ENCODE measurements at regions not wholly inside any gene's neighbourhood (a gene's known extent, or its start where the extent isn't known, plus 50 kb on each side); places are given as distances from the start of the nearest gene placed in this dataset.

GRCh38 chr14:87185961-87186560 lies 806.9 kb downstream of the GALC start:
- dilution Hi-C loops (cut with HindIII; ENCODE audit: low sequenced_read_pairs, unreplicated experiment) = no loop called here
- H3K9me3 ChIP-seq (ENCODE audit: control insufficient read depth, insufficient read depth, low read length) = no peaks in the 10 kb centered on the region
- H3K9ac ChIP-seq (ENCODE audit: low read depth, low read length) = no peak overlapping the region
- intact Hi-C loops (cut with micrococcal nuclease) = no loop called here
- no peaks in the 10 kb centered on the region for H3K79me1 ChIP-seq (ENCODE audit: low read depth in 1 of 2, low read length in 2 of 2)
- ATAC-seq (ENCODE audit: low read depth) (no peak), DNase-seq (no peak)
- H3K36me3 ChIP-seq (ENCODE audit: control insufficient read depth, insufficient read depth, low read length) = no peaks in the 10 kb centered on the region
- no peak overlapping the region for H2AFZ ChIP-seq (replicated peaks; ENCODE audit: low read length, poor library complexity)
- H3K18ac ChIP-seq (ENCODE audit: low read depth, low read length) = no peak overlapping the region
- H3K4ac ChIP-seq (ENCODE audit: low read depth, low read length) = no peak overlapping the region
- H3K14ac ChIP-seq (replicated peaks; ENCODE audit: low read depth, low read length) = no peak overlapping the region
- 25% methylated on average over 2 of the region's 10 CpGs; no CpG with 5 or more reads in 1 of the 2 experiments for WGBS, 2 experiments (ENCODE audit: extremely low coverage in 2 of 2, insufficient read length in 1 of 2)
- H3K27ac ChIP-seq (ENCODE audit: insufficient read depth, low read length) = no peak overlapping the region
- no peak overlapping the region for H3K56ac ChIP-seq (ENCODE audit: extremely low read depth, insufficient read depth, low read length)
- H2BK5ac ChIP-seq (ENCODE audit: low read depth, low read length, poor library complexity, severe bottlenecking) = no peak overlapping the region
- H2BK15ac ChIP-seq (ENCODE audit: low read depth, low read length) = no peak overlapping the region
- no peak overlapping the region for H3K23ac ChIP-seq (ENCODE audit: low read depth, low read length)
- TF ChIP-seq ELK1 (IDR thresholded peaks at IDR 0.05; ENCODE audit: borderline replicate concordance, low read depth, low read length) = no peak
- TF ChIP-seq MAZ (IDR thresholded peaks at IDR 0.05; ENCODE audit: borderline replicate concordance, low read depth, low read length) = no peak
- no peak for TF ChIP-seq CTCF (conservative IDR thresholded peaks at IDR 0.05; ENCODE audit: low read depth, low read length)
- TF ChIP-seq RAD21 (IDR thresholded peaks at IDR 0.05; ENCODE audit: low read length) = no peak
- no peak for TF ChIP-seq CHD1 (IDR thresholded peaks at IDR 0.05; ENCODE audit: low read depth, low read length)
- no peak for TF ChIP-seq RFX5 (IDR thresholded peaks at IDR 0.05; ENCODE audit: low read depth, low read length)
- no peak for TF ChIP-seq RCOR1 (IDR thresholded peaks at IDR 0.05; ENCODE audit: insufficient replicate concordance, low read length)
- no peak for TF ChIP-seq NFE2L2 (IDR thresholded peaks at IDR 0.05; ENCODE audit: low read depth, low read length)
- TF ChIP-seq MAFK (IDR thresholded peaks at IDR 0.05; ENCODE audit: low read depth, low read length) = no peak
- no peak for TF ChIP-seq USF2 (IDR thresholded peaks at IDR 0.05; ENCODE audit: low read depth, low read length)
- TF ChIP-seq POLR2A (IDR thresholded peaks at IDR 0.05; ENCODE audit: low read depth, low read length) = no peak
- ChIA-PET CTCF (interaction anchor here (0.9 kb wide), 1 partner anchor 136 kb away, joined by 3 read pairs; no protein-coding TSS in a partner anchor), POLR2A (ENCODE audit: unreplicated experiment) (no interaction called here)
- H2AK9ac ChIP-seq (replicated peaks; ENCODE audit: low read depth, low read length, poor library complexity) = no peak overlapping the region
- no peak overlapping the region for H2BK20ac ChIP-seq (ENCODE audit: low read depth, low read length)
- H4K20me1 ChIP-seq (ENCODE audit: insufficient read depth, low read length) = no peaks in the 10 kb centered on the region
- no peak overlapping the region for H4K8ac ChIP-seq (ENCODE audit: low read depth in 2 of 2, low read length in 2 of 2)
- no peak overlapping the region for H4K91ac ChIP-seq (ENCODE audit: insufficient read depth, low read depth, low read length)
- in situ Hi-C loops (cut with MboI; ENCODE audit: low sequenced_read_pairs) = no loop called here
- no peaks in the 10 kb centered on the region for H3K4me1 ChIP-seq (ENCODE audit: control insufficient read depth, insufficient read depth, low read length)
- H3K9me1 ChIP-seq (ENCODE audit: insufficient read depth, low read length) = no peaks in the 10 kb centered on the region
- no peak overlapping the region for H3K4me2 ChIP-seq (ENCODE audit: low read depth, low read length)
- no peak overlapping the region for H4K5ac ChIP-seq (ENCODE audit: low read depth, low read length)
- no TSS peak for BruUV-seq (replicated peaks)
- no peak overlapping the region for H3K4me3 ChIP-seq (ENCODE audit: insufficient read depth, low read depth, low read length)
- H2BK120ac ChIP-seq (ENCODE audit: low read depth, low read length) = no peak overlapping the region
- no peaks in the 10 kb centered on the region for H3K27me3 ChIP-seq (ENCODE audit: control insufficient read depth, insufficient read depth, low read length)
- no peak overlapping the region for H2AK5ac ChIP-seq (ENCODE audit: low read depth, low read length)

Data from IMR-90 (cell line).